IMR-90 (cell line): ENCODE measurements at regions not wholly inside any gene's neighbourhood (a gene's known extent, or its start where the extent isn't known, plus 50 kb on each side); places are given as distances from the start of the nearest gene placed in this dataset.

Experiments
- ATAC-seq: fragments of 200-7000 bp; cut with Tn5 transposase; 2 replicates; pipeline ENCODE4 v1.9.1; 2020; ENCODE audit warnings: low read depth, mild to moderate bottlenecking, moderate library complexity
- BruUV-seq: library from RNA; stranded (reverse); fragments of 400-500 nt; replicated peaks from 2 replicates; lab custom pipeline; 2021; lab: Mats Ljungman, UMichigan
- CTCF ChIA-PET: fragments of 300-600 bp; formaldehyde crosslinking; extraction: SDS; loops from one replicate; lab custom pipeline; 2021; ENCODE audit warnings: antibody characterized with exemption; lab: Yijun Ruan, JAX
- POLR2A ChIA-PET: fragments of 300-600 bp; sonication (Branson Sonifier 250); formaldehyde crosslinking; loops from one replicate; lab custom pipeline; 2022; ENCODE audit warnings: antibody characterized with exemption; ENCODE audit not compliant: unreplicated experiment; lab: Charles Lee
- DNase-seq: peaks from one replicate; pipeline ENCODE4 v3.0.0; 2013
- H2AFZ ChIP-seq: replicated peaks from 2 replicates; pipeline ENCODE3; 2013; ENCODE audit warnings: low read length, mild to moderate bottlenecking; ENCODE audit not compliant: poor library complexity
- H2AK5ac ChIP-seq: 2 replicates; pipeline ENCODE4 v1.6.1; 2013; ENCODE audit warnings: low read depth, low read length, inconsistent platforms
- H2AK9ac ChIP-seq: replicated peaks from 2 replicates; pipeline ENCODE3; 2013; ENCODE audit warnings: mild to moderate bottlenecking, low read depth, low read length, moderate library complexity; ENCODE audit not compliant: poor library complexity
- H2BK120ac ChIP-seq: 2 replicates; pipeline ENCODE4 v1.6.1; 2013; ENCODE audit warnings: low read depth, low read length, inconsistent platforms
- H2BK15ac ChIP-seq: 3 replicates; pipeline ENCODE4 v1.6.1; 2013; ENCODE audit warnings: low read depth, low read length, inconsistent platforms
- H2BK20ac ChIP-seq: 2 replicates; pipeline ENCODE4 v1.6.1; 2013; ENCODE audit warnings: low read depth, mild to moderate bottlenecking, inconsistent platforms, low read length, moderate library complexity
- H2BK5ac ChIP-seq: 2 replicates; pipeline ENCODE4 v1.6.1; 2013; ENCODE audit warnings: mild to moderate bottlenecking, low read depth, low read length, inconsistent platforms; ENCODE audit not compliant: poor library complexity, severe bottlenecking
- H3K14ac ChIP-seq: replicated peaks from 2 replicates; pipeline ENCODE4 v1.6.1; 2013; ENCODE audit warnings: low read depth, low read length, inconsistent platforms
- H3K18ac ChIP-seq: 2 replicates; pipeline ENCODE4 v1.6.1; 2013; ENCODE audit warnings: low read depth, low read length, control low read depth
- H3K23ac ChIP-seq: 2 replicates; pipeline ENCODE4 v1.6.1; 2013; ENCODE audit warnings: low read depth, low read length, inconsistent platforms
- H3K27ac ChIP-seq: 2 replicates; pipeline ENCODE4 v1.5.1; 2013; ENCODE audit warnings: mild to moderate bottlenecking, control low read depth, low read length; ENCODE audit not compliant: insufficient read depth
- H3K27me3 ChIP-seq: 2 replicates; pipeline ENCODE4 v1.6.1; 2013; ENCODE audit warnings: low read length; ENCODE audit not compliant: control insufficient read depth, insufficient read depth
- H3K36me3 ChIP-seq: 2 replicates; pipeline ENCODE4 v1.6.1; 2013; ENCODE audit warnings: low read length, mixed read lengths; ENCODE audit not compliant: control insufficient read depth, insufficient read depth
- H3K4ac ChIP-seq: 2 replicates; pipeline ENCODE4 v1.6.1; 2013; ENCODE audit warnings: low read depth, low read length, inconsistent platforms
- H3K4me1 ChIP-seq: 2 replicates; pipeline ENCODE4 v1.6.1; 2013; ENCODE audit warnings: low read length, mixed read lengths; ENCODE audit not compliant: control insufficient read depth, insufficient read depth
- H3K4me2 ChIP-seq: 2 replicates; pipeline ENCODE4 v1.6.1; 2013; ENCODE audit warnings: low read depth, mild to moderate bottlenecking, control low read depth, low read length, moderate library complexity
- H3K4me3 ChIP-seq: 2 replicates; pipeline ENCODE4 v1.5.1; 2013; ENCODE audit warnings: low read depth, mild to moderate bottlenecking, control low read depth, low read length, moderate library complexity; ENCODE audit not compliant: insufficient read depth
- H3K56ac ChIP-seq: 2 replicates; pipeline ENCODE4 v1.6.1; 2013; ENCODE audit warnings: low read length, inconsistent platforms; ENCODE audit not compliant: insufficient read depth; ENCODE audit errors: extremely low read depth
- H3K79me1 ChIP-seq, 2 experiments: 2 replicates each; pipeline ENCODE4 v1.6.1; 2013; ENCODE audit warnings: low read length in 2 of 2, inconsistent platforms in 1 of 2, low read depth in 1 of 2
- H3K9ac ChIP-seq: 2 replicates; pipeline ENCODE4 v1.6.1; 2013; ENCODE audit warnings: low read depth, low read length, control low read depth
- H3K9me1 ChIP-seq: 2 replicates; pipeline ENCODE4 v1.6.1; 2013; ENCODE audit warnings: low read length, inconsistent platforms; ENCODE audit not compliant: insufficient read depth
- H3K9me3 ChIP-seq: 2 replicates; pipeline ENCODE4 v1.6.1; 2013; ENCODE audit warnings: low read length; ENCODE audit not compliant: control insufficient read depth, insufficient read depth
- H4K20me1 ChIP-seq: 2 replicates; pipeline ENCODE4 v1.6.1; 2013; ENCODE audit warnings: low read length, inconsistent platforms; ENCODE audit not compliant: insufficient read depth
- H4K5ac ChIP-seq: 2 replicates; pipeline ENCODE4 v1.6.1; 2013; ENCODE audit warnings: mild to moderate bottlenecking, low read depth, low read length, control low read depth
- H4K8ac ChIP-seq, 2 experiments: 2 replicates each; pipeline ENCODE4 v1.6.1; 2013; ENCODE audit warnings: low read depth in 2 of 2, low read length in 2 of 2, control low read depth in 1 of 2, inconsistent platforms in 1 of 2
- H4K91ac ChIP-seq: 2 replicates; pipeline ENCODE4 v1.6.1; 2013; ENCODE audit warnings: low read depth, low read length, inconsistent platforms; ENCODE audit not compliant: insufficient read depth
- BHLHE40 ChIP-seq: fragments of 150-350 bp; IDR thresholded peaks from 2 replicates; pipeline ENCODE4 v1.6.1; 2016; ENCODE audit warnings: mild to moderate bottlenecking, low read depth, low read length
- CEBPB ChIP-seq: IDR thresholded peaks from 2 replicates; pipeline ENCODE4 v1.6.1; 2012; ENCODE audit warnings: low read depth, low read length, improper control_type of control experiment
- CHD1 ChIP-seq: IDR thresholded peaks from 2 replicates; pipeline ENCODE4 v1.6.1; 2012; ENCODE audit warnings: low read depth, low read length, improper control_type of control experiment
- CTCF ChIP-seq: conservative IDR thresholded peaks from 2 replicates; pipeline ENCODE4 v1.5.1; 2012; ENCODE audit warnings: mild to moderate bottlenecking, low read depth, low read length, improper control_type of control experiment
- ELK1 ChIP-seq: fragments of 150-350 bp; IDR thresholded peaks from 2 replicates; pipeline ENCODE4 v1.6.1; 2016; ENCODE audit warnings: low read depth, mild to moderate bottlenecking, low read length, moderate library complexity, borderline replicate concordance
- FOS ChIP-seq: fragments of 150-350 bp; IDR thresholded peaks from 2 replicates; pipeline ENCODE4 v1.6.1; 2016; ENCODE audit warnings: low read depth, low read length
- MAFK ChIP-seq: IDR thresholded peaks from 2 replicates; pipeline ENCODE4 v1.6.1; 2012; ENCODE audit warnings: low read depth, low read length, improper control_type of control experiment
- MXI1 ChIP-seq: IDR thresholded peaks from 2 replicates; pipeline ENCODE4 v1.6.1; 2012; ENCODE audit warnings: low read depth, mild to moderate bottlenecking, low read length, moderate library complexity, borderline replicate concordance
- NFE2L2 ChIP-seq: fragments of 150-350 bp; IDR thresholded peaks from 2 replicates; pipeline ENCODE4 v1.6.1; 2016; ENCODE audit warnings: low read depth, mild to moderate bottlenecking, low read length
- POLR2A ChIP-seq: IDR thresholded peaks from 2 replicates; pipeline ENCODE4 v1.6.1; 2012; ENCODE audit warnings: mild to moderate bottlenecking, low read depth, low read length
- RAD21 ChIP-seq: IDR thresholded peaks from 2 replicates; pipeline ENCODE4 v1.6.1; 2012; ENCODE audit warnings: low read length, improper control_type of control experiment
- RCOR1 ChIP-seq: IDR thresholded peaks from 2 replicates; pipeline ENCODE4 v1.6.1; 2012; ENCODE audit warnings: mild to moderate bottlenecking, low read length, improper control_type of control experiment; ENCODE audit not compliant: insufficient replicate concordance
- RFX5 ChIP-seq: IDR thresholded peaks from 2 replicates; pipeline ENCODE4 v1.8.0; 2012; ENCODE audit warnings: low read depth, mild to moderate bottlenecking, low read length, moderate library complexity
- SMC3 ChIP-seq: fragments of 150-350 bp; IDR thresholded peaks from 2 replicates; pipeline ENCODE4 v1.6.1; 2016; ENCODE audit warnings: low read depth, mild to moderate bottlenecking, antibody characterized with exemption, low read length, moderate library complexity
- WGBS, 2 experiments: methylation state at CpG; one replicate each; pipeline versions ENCODE4 v1.1.5 to v1.1.7; 2013; ENCODE audit warnings: missing lambda C conversion rate in 2 of 2; ENCODE audit not compliant: insufficient read length in 1 of 2; ENCODE audit errors: extremely low coverage in 2 of 2; 5-methylcytosine and 5-hydroxymethylcytosine counted together
- dilution Hi-C: fragments of 300-500 bp; cut with HindIII; formaldehyde crosslinking; loops from one replicate; pipeline ENCODE4 v1.14.3; 2018; ENCODE audit warnings: low sequenced_read_pairs; ENCODE audit not compliant: unreplicated experiment
- in situ Hi-C: fragments of 300-500 bp; cut with MboI; formaldehyde crosslinking; loops from 3 replicates; pipeline ENCODE4 v1.14.3; 2019; ENCODE audit warnings: low sequenced_read_pairs, inconsistent platforms, mixed read lengths
- intact Hi-C: fragments of 100-400 bp; cut with micrococcal nuclease; formaldehyde crosslinking; loops from 2 replicates; pipeline ENCODE4 v1.10.0; 2022

DNA sequence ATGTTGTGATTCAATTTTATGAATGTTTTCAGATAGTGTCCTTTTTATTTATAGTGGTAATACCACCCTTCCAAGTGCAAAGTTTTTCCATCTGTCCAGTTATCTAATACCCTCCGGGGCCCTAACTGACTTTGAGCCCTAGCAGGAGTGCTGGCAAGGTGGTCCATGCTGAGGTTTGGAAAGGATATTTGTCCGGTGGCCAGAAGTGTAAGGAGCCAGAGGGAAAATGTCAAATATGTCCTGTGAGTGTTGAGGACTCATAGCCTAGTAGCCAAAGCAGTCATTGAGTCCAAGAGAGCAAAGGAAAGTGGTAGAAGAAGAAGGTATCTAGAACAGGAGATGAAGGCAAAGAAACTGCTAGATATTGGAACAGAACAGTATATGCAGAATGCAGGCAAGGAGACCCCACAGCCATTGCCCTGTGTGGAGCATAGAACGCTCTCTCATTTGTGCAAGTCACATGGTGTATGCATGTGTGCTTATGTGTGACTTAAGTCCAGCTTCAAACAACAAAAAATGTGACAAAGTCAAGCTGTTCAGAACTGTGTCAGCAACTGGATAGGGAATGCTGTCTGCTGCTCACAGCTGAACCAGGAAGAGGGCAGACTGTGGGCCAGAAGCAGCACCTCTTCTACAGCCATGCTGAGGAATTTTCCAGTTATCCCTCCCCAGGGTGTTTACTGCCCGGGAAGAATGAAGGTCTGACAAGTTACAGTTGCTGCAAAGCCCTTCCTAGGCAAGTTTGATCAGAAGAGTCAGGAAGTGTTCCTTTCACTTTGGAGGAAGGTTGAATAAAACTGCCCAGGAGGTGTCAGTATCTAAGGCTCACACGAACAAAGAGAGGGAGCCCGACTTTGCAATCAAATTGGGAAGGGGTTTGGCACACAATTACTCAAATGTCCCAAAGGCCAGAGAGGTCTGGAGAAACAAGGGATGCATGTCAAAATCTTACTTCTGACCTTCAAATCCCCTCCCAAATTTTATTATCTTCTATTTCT is 463.3 kb upstream of the DMAC1 start:
- Histone ChIP-seq H2BK15ac (no peak overlapping the region), H3K79me1 (no peaks in the 10 kb centered on the region), H3K23ac (no peak overlapping the region), H2BK120ac (no peak overlapping the region), H3K9me3 (peaks cover 5% of the 10 kb centered on the region), H3K9ac (no peak overlapping the region), H2BK20ac (no peak overlapping the region), H3K4me2 (no peak overlapping the region), H3K4ac (no peak overlapping the region), H4K8ac (no peak overlapping the region), H2BK5ac (no peak overlapping the region), H3K14ac (no peak overlapping the region), H3K27ac (no peak overlapping the region), H4K20me1 (no peaks in the 10 kb centered on the region), H2AK5ac (no peak overlapping the region), H4K5ac (no peak overlapping the region), H3K36me3 (no peaks in the 10 kb centered on the region), H3K27me3 (no peaks in the 10 kb centered on the region), H2AFZ (no peak overlapping the region), H3K56ac (no peak overlapping the region), H3K4me3 (no peak overlapping the region), H3K4me1 (no peaks in the 10 kb centered on the region), H2AK9ac (no peak overlapping the region), H4K91ac (no peak overlapping the region), H3K18ac (no peak overlapping the region), H3K9me1 (no peaks in the 10 kb centered on the region)
- intact Hi-C loops, result no loop called here
- ATAC-seq, result no peak
- ChIA-PET POLR2A (no interaction called here), CTCF (no interaction called here)
- dilution Hi-C loops, result no loop called here
- in situ Hi-C loops, result no loop called here
- BruUV-seq, result no TSS peak
- WGBS, 2 experiments, result 13% methylated on average over 1 of the region's 6 CpGs; no CpG with 5 or more reads in 1 of the 2 experiments
- no peak for DNase-seq
- TF ChIP-seq CHD1 (no peak), FOS (no peak), POLR2A (no peak), ELK1 (no peak), NFE2L2 (no peak), RFX5 (no peak), RAD21 (no peak), CTCF (no peak), RCOR1 (no peak), MXI1 (no peak), SMC3 (no peak), CEBPB (no peak), MAFK (no peak), BHLHE40 (no peak)
